NCI-H1694 treated with DMSO at 0.1 percent for 48 hours (cell line): ENCODE measurements at regions not wholly inside any gene's neighbourhood (a gene's known extent, or its start where the extent isn't known, plus 50 kb on each side); places are given as distances from the start of the nearest gene placed in this dataset.

Source experiments
- DNase-seq: peaks from one replicate; lab custom pipeline; 2025; lab: John Stamatoyannopoulos, UW

DNA sequence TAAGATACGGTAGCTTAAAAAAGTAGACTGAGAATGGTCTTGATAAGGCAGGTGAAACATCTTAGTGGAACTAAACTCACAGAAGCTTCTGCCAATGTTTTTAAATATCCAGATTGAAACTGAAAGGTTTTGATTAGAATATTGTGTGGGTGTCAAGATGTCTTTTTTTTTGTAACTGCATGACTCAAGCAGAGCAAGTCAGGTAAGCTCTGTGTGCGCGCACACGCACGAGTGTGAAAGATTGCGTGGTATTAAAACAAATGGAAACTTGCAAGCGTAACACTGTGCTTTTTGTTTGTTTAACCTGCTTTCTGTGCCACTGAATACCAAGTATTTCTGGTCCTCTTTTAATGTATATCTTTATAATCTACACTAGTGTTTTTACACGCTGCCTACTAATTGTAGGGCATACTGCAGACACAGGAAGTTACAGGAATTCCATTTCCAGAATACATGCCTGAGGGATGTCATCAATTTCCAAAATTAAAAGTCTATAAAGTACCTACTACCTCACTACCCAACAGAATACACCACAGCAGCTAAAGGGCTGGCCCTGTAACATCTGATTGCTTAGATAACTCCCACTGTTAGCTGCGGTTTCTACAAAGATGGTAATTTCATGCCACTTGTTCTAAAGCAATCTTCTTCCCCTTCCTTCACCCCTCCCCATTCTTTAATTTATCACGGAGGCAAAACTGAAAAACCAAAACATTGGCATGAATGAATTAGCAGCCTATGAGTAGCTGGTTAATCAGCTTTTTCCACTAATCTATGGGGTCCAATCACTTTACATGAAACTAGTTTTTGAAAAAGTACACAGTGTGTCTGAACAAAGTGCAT, 472.8 kb downstream of the SHQ1 start:
- no peak for DNase-seq

GRCh38 chr3:72373139-72373538, 475.1 kb downstream of the SHQ1 start:
- DNase-seq, result no peak

GRCh38 chr3:72372161-72372560, 476.1 kb downstream of the SHQ1 start:
- no peak for DNase-seq

DNA sequence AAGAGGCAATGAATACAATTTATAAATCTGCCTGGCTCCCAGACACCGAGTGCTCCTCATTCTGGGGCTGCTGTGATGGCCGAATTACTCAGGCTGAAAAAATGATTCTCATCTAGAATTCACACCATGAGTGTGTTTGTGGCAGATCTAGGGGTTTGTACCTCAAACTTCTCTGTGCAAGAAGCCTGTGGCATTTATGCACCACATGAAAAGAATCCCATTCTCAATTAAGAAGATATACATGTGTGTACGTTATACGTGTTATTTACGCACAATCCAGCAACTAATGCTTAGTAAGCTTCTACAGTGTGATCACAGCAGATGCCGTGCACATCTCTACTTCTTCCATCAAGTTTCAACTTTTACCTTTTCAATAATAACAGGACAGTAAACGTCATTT, 476.8 kb downstream of the SHQ1 start:
- DNase-seq, result no peak

DNA sequence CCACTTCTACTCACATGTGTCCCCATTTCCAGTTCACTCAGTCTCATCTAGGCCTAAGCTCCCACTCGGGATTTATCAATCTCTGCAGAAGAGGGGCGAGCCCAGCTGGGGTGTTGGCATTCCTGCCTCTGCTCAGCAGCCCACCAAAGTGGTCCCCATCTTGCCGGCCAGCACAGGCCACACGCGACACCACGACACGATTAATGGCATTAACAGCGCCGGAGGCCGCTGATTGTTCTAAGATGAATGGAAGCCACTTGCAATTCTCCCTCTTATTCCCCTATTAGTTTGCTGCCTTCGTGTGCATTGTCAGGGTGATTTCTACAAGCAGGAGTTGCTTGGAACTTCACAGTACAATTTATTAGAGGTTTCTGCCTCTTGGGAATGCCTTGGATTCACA, 477.3 kb downstream of the SHQ1 start:
- DNase-seq, result no peak

DNA sequence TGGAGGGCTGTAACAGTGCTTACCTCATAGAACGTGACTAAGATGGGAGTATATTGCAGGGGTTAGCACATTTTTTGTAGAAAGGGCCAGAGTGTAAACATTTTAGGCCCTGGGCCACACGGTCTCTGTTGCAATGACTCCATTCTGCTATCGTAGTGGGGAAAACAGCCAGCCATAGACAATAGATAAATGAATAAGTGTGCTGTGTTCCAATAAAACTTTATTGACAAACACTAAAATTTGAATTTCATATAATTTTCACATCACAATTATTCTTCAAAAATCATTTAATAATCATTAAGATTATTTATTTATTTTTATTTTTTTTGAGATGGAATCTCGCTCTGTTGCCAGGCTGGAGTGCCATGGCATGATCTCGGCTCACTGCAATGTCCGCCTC, 478.6 kb downstream of the SHQ1 start:
- no peak for DNase-seq

GRCh38 chr3:72368331-72368975, 479.8 kb downstream of the SHQ1 start:
- no peak for DNase-seq

GRCh38 chr3:72361990-72362389, 486.3 kb downstream of the SHQ1 start:
- DNase-seq, result no peak

DNA sequence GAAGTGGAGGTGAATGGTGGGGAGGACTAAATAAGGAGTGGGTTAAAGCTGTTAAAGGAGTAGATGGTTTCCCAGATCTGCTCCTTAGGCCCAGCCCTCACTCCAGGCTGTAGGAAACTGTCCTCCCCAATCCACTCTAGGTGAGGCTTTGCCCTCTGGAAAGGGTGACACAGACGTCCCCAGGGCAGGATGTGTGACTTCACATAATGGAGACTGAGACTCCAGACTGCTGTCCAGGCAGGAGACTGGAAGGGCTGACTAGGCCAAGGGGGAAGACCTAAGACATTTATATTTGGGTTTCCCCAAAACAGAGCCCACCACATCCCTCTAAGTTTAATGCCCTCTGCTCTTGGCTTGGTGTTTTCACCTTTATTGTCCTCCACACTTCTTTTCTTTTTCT, 488.5 kb downstream of the SHQ1 start:
- no peak for DNase-seq

DNA sequence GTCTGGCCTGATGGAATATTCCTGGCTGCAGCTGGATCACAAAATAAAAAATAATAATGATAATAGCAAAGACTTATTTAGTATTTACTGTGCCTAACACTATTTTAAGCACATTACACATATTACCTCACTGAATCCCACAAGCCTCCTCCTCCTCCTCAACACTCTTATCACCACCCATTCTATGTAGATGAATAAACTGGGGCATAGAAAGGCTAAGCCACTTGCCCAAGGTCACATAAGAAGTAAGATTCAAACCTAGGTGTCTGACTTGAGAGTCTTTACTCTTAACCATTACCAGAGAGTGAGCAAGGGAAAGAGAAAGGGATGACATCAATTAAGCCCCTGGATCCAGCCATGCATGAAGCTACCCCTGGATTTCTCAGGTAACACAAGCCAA, 493.1 kb downstream of the SHQ1 start:
- DNase-seq, result no peak

DNA sequence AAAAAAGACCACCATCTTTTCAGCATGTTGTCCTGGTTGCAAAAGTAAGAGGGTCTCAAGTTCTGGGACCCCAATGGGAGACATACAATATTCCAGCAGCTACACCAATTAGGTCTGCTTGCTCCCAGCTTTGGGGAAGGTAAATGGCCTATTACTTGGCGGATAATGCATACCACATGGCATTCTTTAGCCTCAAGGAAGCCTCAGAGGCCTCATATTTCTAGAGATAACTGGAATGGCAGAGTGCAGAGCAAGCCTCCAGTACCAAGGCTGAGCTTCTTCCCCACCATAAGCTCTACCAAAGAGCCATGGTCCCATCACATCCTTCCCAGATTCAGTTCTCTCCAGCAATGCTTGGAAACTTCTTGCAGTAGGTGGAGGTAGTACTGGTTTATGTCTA, 493.8 kb downstream of the SHQ1 start:
- no peak for DNase-seq

DNA sequence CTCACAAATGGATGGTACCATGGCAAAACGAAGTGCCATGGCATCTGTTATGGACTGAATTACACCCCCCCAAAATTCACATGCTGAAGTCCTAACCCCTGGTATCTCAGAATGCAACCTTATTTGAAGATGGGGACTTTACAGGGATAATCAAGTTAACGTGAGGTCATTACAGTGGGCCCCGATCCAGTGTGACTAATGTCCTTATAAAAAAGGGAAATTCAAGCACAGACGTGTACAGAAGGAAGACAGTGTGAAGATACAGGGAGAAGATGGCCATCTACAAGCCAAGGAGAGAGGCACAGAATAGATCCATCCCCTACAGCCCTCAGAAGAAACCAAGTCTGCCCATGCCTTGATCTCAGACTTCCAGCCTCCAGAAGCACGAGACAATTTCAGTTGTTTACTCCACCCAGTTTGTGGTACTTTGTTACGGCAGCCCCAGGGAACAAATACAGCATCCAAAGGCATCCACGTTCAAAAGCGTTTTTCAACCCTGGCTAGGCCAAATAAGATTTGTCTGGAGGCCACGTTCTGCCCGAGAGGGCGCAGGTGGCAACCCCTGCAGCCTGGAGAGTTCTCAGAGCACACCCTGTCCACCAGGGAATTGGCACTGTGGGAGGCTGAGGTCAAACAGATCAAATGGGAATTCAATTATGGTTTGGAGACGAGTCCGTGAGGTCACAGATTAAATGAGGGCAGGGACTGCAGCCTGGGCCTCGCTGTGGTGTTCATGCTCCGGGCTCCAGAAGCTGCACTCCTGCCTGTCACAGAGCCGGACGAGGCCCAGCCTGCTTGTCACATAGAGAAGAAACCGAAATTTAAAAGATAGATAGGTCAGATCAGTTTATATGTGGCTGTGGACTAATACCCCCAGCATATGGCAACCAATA, 494.8 kb downstream of the SHQ1 start:
- no peak for DNase-seq

DNA sequence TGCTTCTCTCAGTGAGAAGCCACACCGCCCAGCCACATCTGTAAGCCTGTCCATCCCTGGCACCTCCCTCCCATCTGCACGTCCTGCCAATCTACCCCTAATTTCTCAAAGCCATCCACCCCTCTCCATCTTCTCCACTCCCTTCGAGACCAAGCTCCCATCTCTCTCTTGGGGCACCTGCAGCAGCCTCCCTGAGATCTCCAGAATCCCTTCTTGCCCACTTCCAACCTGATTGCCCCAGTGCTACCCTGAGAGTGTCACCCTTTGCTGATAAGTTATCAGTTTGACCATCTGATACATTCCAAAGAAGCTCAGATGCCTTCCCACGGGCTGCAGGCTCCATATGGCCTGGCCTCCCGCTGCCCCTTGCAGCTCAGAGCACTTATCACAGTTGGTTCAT, 496.1 kb downstream of the SHQ1 start:
- DNase-seq, result no peak

DNA sequence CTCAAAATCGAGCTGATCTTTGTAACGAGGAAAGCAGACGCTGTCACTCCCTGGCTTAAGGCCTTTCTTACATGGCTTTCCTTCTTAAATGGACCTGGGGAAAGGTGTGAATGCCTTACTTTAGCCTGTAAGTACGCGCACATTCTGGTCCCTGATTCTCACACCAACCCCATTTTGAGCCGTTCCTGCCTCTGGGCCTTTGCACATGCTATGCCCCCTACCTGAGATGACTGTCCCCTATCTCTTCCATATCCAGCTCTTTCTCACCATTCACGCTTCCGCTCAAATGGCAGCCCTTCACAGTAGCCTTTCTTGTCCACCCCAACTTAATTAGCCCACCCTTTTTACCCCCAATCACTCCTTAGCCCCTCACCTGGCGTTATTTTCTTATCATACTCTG, 496.7 kb downstream of the SHQ1 start:
- no peak for DNase-seq

DNA sequence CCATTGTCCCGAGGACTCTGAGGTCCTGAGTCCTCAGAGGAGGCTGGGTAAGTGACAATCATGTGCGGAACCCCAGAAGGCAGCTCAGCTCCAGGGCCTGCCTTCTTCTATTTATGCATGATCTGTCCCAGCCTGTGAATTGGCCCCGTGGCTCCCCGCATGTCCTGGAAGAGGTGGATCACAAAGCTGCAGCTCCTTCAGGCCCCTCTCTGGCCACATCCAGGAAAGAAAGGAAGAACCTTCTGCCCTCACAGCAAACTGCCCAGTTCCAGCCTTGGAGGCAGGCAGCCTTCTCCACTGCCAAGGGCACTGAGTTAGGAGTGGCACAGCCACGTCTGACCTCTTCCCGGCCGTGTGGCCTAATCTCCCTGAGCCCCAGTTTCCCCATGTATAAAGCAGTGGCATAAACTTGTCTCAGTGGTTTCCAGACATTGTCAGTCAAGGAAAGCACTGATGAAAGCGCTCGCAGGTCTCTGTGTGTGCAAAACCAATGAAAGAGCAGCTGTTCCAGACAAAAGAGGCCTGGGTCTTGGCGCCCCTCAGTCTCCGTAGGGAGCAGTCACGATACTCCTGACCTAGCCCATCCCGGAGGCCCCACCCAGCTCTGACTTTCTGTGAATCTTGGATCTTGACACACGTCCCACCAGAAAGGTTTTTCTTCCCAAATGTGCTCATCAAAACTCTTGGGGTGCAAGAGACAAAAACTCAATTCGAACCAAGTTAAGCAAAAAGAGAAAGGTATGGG, 497.3 kb downstream of the SHQ1 start:
- no peak for DNase-seq

DNA sequence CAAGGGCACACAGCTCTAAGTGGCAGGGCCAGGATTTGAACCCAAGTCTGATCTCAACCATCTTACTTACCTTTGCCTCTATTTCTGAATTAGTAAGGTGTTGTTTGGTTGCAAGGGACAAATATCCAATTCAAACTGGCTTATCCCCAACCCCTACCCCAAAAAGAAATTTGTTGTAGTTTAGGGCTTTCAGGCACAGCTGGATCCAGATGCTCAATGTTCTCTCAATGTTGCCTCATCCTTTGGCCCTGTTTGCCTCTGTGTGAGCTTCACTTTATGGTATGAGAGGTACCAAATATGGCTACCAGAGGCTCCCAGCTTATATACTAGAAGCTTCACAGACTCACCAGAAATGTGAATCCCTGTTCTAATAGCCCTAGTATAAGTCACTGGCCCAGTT, 499.9 kb downstream of the SHQ1 start:
- DNase-seq, result no peak

GRCh38 chr3:72347819-72348319, 500.4 kb downstream of the SHQ1 start:
- no peak for DNase-seq

- DNase-seq, result no peak
Measured at GRCh38 chr3:72346526-72346926, 501.7 kb downstream of the SHQ1 start.

DNA sequence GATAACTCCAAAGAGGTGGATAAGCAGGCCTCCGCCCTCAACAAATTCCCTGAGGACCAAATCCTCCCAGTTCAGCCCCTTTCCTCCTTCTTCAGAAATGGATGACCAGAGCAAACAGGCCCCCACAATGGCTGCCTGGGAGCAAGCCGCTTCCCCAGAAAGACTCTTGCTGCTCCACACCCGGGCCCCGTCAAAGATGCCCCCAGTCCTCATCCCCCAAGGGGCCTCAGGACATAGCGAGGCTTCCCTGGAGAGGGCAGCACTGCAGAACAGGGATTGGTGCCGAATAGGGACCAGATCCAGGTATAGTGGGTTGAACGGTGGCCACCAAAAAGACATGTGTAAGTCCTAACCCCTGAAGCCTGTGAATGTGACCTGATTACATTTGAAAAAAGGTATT, 502.3 kb downstream of the SHQ1 start:
- DNase-seq, result no peak

- no peak for DNase-seq
Measured at GRCh38 chr3:72345237-72345878, 502.9 kb downstream of the SHQ1 start.

DNA sequence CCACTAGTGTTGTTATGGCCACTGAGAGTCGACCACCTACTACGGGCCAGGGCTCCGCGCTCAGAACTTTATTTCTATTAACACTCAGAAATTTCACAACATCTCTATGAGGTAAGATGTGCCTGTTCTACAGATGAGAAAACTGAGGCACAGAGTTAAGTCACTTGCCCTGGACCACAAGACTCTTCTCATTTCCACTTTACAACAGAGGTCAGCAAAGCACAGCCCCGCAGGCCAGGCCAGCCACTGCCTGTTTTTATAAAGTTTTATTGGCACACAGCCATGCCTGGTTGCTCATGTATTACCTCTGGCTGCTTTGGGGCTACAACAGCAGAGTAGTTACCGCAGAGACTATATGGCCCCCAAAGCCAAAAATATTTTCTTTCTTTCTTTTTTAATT, 503.6 kb downstream of the SHQ1 start:
- no peak for DNase-seq
